MM.1S (cell line): ENCODE measurements at regions not wholly inside any gene's neighbourhood (a gene's known extent, or its start where the extent isn't known, plus 50 kb on each side); places are given as distances from the start of the nearest gene placed in this dataset.

Experiments
- DNase-seq: peaks from one replicate; pipeline ENCODE4 v3.0.0-alpha.2; 2015
- H2AFZ ChIP-seq: fragments of 300-600 bp; sonication (generic); 2 replicates; pipeline ENCODE4 v1.6.0; 2016; ENCODE audit warnings: antibody characterized with exemption, low read length
- H3F3A ChIP-seq: fragments of 300-600 bp; sonication (generic); 2 replicates; pipeline ENCODE4 v1.6.1; 2016; ENCODE audit warnings: mild to moderate bottlenecking, antibody characterized with exemption, low read length, moderate library complexity, mixed read lengths; ENCODE audit not compliant: insufficient read depth
- H3K27ac ChIP-seq: fragments of 300-600 bp; sonication (generic); 2 replicates; pipeline ENCODE4 v1.5.1; 2016; ENCODE audit warnings: mild to moderate bottlenecking, low read length
- H3K27me3 ChIP-seq: fragments of 300-600 bp; sonication (generic); replicated peaks from 2 replicates; pipeline ENCODE4 v1.6.0; 2016; ENCODE audit warnings: low read length; ENCODE audit not compliant: insufficient read depth
- H3K36me3 ChIP-seq: fragments of 300-600 bp; sonication (generic); replicated peaks from 2 replicates; pipeline ENCODE4 v1.6.1; 2016; ENCODE audit warnings: mild to moderate bottlenecking, low read length, mixed read lengths; ENCODE audit not compliant: insufficient read depth
- H3K4me1 ChIP-seq: fragments of 300-600 bp; sonication (generic); 2 replicates; pipeline ENCODE4 v1.6.1; 2016; ENCODE audit warnings: low read length, mixed read lengths
- H3K4me2 ChIP-seq: fragments of 300-600 bp; sonication (generic); 2 replicates; pipeline ENCODE4 v1.6.0; 2016; ENCODE audit warnings: low read depth, low read length
- H3K4me3 ChIP-seq: fragments of 300-600 bp; sonication (generic); 2 replicates; pipeline ENCODE4 v1.5.1; 2016; ENCODE audit warnings: low read length, mixed read lengths
- H3K79me2 ChIP-seq: fragments of 300-600 bp; sonication (generic); 2 replicates; pipeline ENCODE4 v1.6.1; 2016; ENCODE audit warnings: mixed run types, low read length, mixed read lengths
- H3K9ac ChIP-seq: fragments of 300-600 bp; sonication (generic); 2 replicates; pipeline ENCODE4 v1.6.1; 2016; ENCODE audit warnings: low read length, mixed read lengths
- H3K9me2 ChIP-seq: fragments of 300-600 bp; sonication (generic); replicated peaks from 2 replicates; pipeline ENCODE4 v1.6.1; 2016; ENCODE audit warnings: mild to moderate bottlenecking, low read length, mixed read lengths; ENCODE audit not compliant: insufficient read depth
- H3K9me3 ChIP-seq: fragments of 300-600 bp; sonication (generic); replicated peaks from 2 replicates; pipeline ENCODE4 v1.6.1; 2016; ENCODE audit warnings: mild to moderate bottlenecking, low read length, mixed read lengths; ENCODE audit not compliant: insufficient read depth
- H4K20me1 ChIP-seq: fragments of 300-600 bp; sonication (generic); 2 replicates; pipeline ENCODE4 v1.6.1; 2016; ENCODE audit warnings: mild to moderate bottlenecking, low read length, moderate library complexity, mixed read lengths; ENCODE audit not compliant: insufficient read depth
- EZH2 ChIP-seq: fragments of 300-600 bp; sonication (generic); optimal IDR thresholded peaks from 2 replicates; pipeline ENCODE3; 2017; ENCODE audit warnings: low read depth, mild to moderate bottlenecking, antibody characterized with exemption, low read length, mixed read lengths
- EZH2phosphoT487 ChIP-seq: fragments of 300-600 bp; sonication (generic); IDR thresholded peaks from 2 replicates; pipeline ENCODE4 v1.6.1; 2018; ENCODE audit warnings: antibody characterized with exemption, low read length
- TF ChIP-seq, protein P1 (sequence below): fragments of 300-600 bp; sonication (generic); IDR thresholded peaks from 2 replicates; pipeline ENCODE4 v1.5.1; 2016; ENCODE audit warnings: antibody characterized with exemption, low read length, mixed read lengths

DNA sequence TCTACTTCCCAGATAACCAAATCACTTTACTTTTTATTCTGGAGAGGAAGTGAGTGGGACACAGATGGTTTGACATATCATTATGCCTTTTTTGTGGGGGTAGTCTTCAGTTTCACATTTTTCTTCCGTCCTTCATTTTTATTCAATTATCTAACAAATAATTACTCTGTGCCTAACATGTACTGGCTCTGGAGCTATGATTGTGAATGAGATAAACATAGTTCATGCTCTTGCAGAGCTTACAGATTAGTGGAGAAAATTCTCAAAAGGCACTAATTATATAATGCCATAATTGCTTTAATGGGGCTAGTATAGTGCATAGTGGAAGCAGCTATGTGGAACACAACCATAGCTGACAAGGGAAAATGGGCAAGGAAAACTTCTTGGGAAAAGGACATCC is 303.6 kb upstream of the TFPI start:
- Histone ChIP-seq H3K9ac (no peak overlapping the region), H3K27ac (no peak overlapping the region), H3K9me2 (no peaks in the 10 kb centered on the region), H3K4me2 (no peak overlapping the region), H3F3A (no peaks in the 10 kb centered on the region), H3K4me3 (no peak overlapping the region), H3K27me3 (no peaks in the 10 kb centered on the region), H3K79me2 (no peaks in the 10 kb centered on the region), H3K36me3 (no peaks in the 10 kb centered on the region), H2AFZ (no peak overlapping the region), H4K20me1 (no peaks in the 10 kb centered on the region), H3K4me1 (no peaks in the 10 kb centered on the region), H3K9me3 (no peaks in the 10 kb centered on the region)
- TF ChIP-seq EZH2phosphoT487 (no peak), EZH2 (no peak)
- TF ChIP-seq, protein P1, sequence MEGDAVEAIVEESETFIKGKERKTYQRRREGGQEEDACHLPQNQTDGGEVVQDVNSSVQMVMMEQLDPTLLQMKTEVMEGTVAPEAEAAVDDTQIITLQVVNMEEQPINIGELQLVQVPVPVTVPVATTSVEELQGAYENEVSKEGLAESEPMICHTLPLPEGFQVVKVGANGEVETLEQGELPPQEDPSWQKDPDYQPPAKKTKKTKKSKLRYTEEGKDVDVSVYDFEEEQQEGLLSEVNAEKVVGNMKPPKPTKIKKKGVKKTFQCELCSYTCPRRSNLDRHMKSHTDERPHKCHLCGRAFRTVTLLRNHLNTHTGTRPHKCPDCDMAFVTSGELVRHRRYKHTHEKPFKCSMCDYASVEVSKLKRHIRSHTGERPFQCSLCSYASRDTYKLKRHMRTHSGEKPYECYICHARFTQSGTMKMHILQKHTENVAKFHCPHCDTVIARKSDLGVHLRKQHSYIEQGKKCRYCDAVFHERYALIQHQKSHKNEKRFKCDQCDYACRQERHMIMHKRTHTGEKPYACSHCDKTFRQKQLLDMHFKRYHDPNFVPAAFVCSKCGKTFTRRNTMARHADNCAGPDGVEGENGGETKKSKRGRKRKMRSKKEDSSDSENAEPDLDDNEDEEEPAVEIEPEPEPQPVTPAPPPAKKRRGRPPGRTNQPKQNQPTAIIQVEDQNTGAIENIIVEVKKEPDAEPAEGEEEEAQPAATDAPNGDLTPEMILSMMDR = no peak
- no peak for DNase-seq

DNA sequence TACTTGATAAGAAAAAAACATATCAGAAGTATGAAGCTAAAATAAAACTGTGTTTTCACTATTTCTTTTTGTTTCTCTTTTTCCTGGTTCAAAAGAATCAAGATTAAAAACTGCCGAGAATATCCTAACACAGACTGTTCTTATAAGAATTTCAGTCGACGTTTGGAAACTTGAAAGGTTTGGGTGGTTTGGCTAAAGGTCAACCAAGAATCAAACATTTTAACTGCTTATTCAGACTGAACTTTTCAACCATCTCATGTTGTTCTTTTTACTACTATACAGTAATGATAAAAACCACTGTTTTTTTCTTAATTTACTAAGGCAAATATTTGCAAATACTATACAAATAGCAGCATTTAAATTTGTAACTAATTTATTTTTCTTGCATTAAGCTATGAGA is 308.5 kb upstream of the TFPI start:
- no peaks in the 10 kb centered on the region for H4K20me1 ChIP-seq
- no peak overlapping the region for H3K4me2 ChIP-seq
- no peak overlapping the region for H3K27ac ChIP-seq
- H3F3A ChIP-seq = peaks cover under 1% of the 10 kb centered on the region
- no peaks in the 10 kb centered on the region for H3K9me3 ChIP-seq
- H3K27me3 ChIP-seq = no peaks in the 10 kb centered on the region
- peaks cover 22% of the 10 kb centered on the region for H3K4me1 ChIP-seq
- no peaks in the 10 kb centered on the region for H3K36me3 ChIP-seq
- peaks cover 13% of the 10 kb centered on the region for H3K79me2 ChIP-seq
- DNase-seq = no peak
- H3K9me2 ChIP-seq = no peaks in the 10 kb centered on the region
- H3K4me3 ChIP-seq = no peak overlapping the region
- no peak overlapping the region for H3K9ac ChIP-seq
- TF ChIP-seq EZH2 (no peak), EZH2phosphoT487 (no peak)
- TF ChIP-seq, protein P1 = no peak
- no peak overlapping the region for H2AFZ ChIP-seq

DNA sequence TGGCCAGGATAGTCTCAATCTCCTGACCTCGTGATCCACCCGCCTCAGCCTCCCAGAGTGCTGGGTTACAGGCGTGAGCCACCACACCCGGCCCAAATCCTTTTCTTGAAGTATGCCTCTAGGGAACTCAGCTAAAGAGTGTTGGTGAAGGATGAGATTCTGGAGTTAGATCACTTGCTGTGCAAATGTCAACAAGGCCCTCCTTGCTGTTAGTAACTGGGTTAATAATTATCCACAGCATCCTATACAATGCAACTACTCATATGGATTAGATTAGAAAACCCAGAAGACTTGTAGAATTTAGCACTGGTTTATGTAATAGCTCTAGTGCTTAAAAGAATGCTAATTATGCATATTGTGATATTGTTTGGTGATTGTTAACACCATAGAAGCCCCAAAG is 310.8 kb upstream of the TFPI start:
- no peak overlapping the region for H3K4me3 ChIP-seq
- H4K20me1 ChIP-seq = no peaks in the 10 kb centered on the region
- H3K27me3 ChIP-seq = no peaks in the 10 kb centered on the region
- no peaks in the 10 kb centered on the region for H3K9me3 ChIP-seq
- no peak overlapping the region for H3K9ac ChIP-seq
- H3K9me2 ChIP-seq = no peaks in the 10 kb centered on the region
- H2AFZ ChIP-seq = no peak overlapping the region
- TF ChIP-seq, protein P1 = no peak
- TF ChIP-seq EZH2 = no peak
- no peak for TF ChIP-seq EZH2phosphoT487
- H3F3A ChIP-seq = peaks cover 22% of the 10 kb centered on the region
- no peak overlapping the region for H3K4me2 ChIP-seq
- no peaks in the 10 kb centered on the region for H3K36me3 ChIP-seq
- DNase-seq = no peak
- H3K4me1 ChIP-seq = peaks cover 41% of the 10 kb centered on the region
- H3K79me2 ChIP-seq = peaks cover 14% of the 10 kb centered on the region
- H3K27ac ChIP-seq = no peak overlapping the region
